CD1c-positive myeloid dendritic cell (primary cell): ENCODE measurements at regions not wholly inside any gene's neighbourhood (a gene's known extent, or its start where the extent isn't known, plus 50 kb on each side); places are given as distances from the start of the nearest gene placed in this dataset.
"Not testable (repeated sequence)": the region's sequence is repeated elsewhere in the genome, so short reads cannot be mapped to it uniquely, and the experiment has no call there.

Experiments
- DNase-seq: peaks from one replicate; pipeline ENCODE4 v3.0.0-alpha.2; 2016; ENCODE audit errors: extremely low spot score

GRCh38 chr5:167104351-167104750, 1187.1 kb upstream of the WWC1 start:
- DNase-seq: no peak

- DNase-seq: no peak
Measured at GRCh38 chr5:167105941-167106340, 1185.5 kb upstream of the WWC1 start.

- no peak for DNase-seq
Measured at GRCh38 chr5:167107684-167108083, 1183.8 kb upstream of the WWC1 start.

GRCh38 chr5:167108266-167108665, 1183.2 kb upstream of the WWC1 start:
- DNase-seq: not testable (repeated sequence)

- DNase-seq: no peak
Measured at GRCh38 chr5:167112556-167112955, 1178.9 kb upstream of the WWC1 start.

- DNase-seq: no peak
Measured at GRCh38 chr5:167122267-167122666, 1169.2 kb upstream of the WWC1 start.

GRCh38 chr5:167123126-167123525, 1168.3 kb upstream of the WWC1 start:
- no peak for DNase-seq

- DNase-seq: no peak
Measured at GRCh38 chr5:167128581-167128980, 1162.9 kb upstream of the WWC1 start.

- DNase-seq: no peak
Measured at GRCh38 chr5:167140548-167141291, 1150.7 kb upstream of the WWC1 start.

- no peak for DNase-seq
Measured at GRCh38 chr5:167143716-167144115, 1147.7 kb upstream of the WWC1 start.

- no peak for DNase-seq
Measured at GRCh38 chr5:167145841-167146240, 1145.6 kb upstream of the WWC1 start.

- no peak for DNase-seq
Measured at GRCh38 chr5:167147879-167148278, 1143.6 kb upstream of the WWC1 start.

- no peak for DNase-seq
Measured at GRCh38 chr5:167150661-167151060, 1140.8 kb upstream of the WWC1 start.

GRCh38 chr5:167152561-167152960, 1138.9 kb upstream of the WWC1 start:
- DNase-seq: no peak

GRCh38 chr5:167155387-167156005, 1135.9 kb upstream of the WWC1 start:
- no peak for DNase-seq

GRCh38 chr5:167156446-167156845, 1135.0 kb upstream of the WWC1 start:
- DNase-seq: no peak

- no peak for DNase-seq
Measured at GRCh38 chr5:167158588-167158987, 1132.9 kb upstream of the WWC1 start.

GRCh38 chr5:167160388-167160787, 1131.1 kb upstream of the WWC1 start:
- DNase-seq: no peak

GRCh38 chr5:167166696-167167095, 1124.7 kb upstream of the WWC1 start:
- no peak for DNase-seq

- DNase-seq: no peak
Measured at GRCh38 chr5:167167191-167167795, 1124.2 kb upstream of the WWC1 start.

- DNase-seq: no peak
Measured at GRCh38 chr5:167168971-167169370, 1122.5 kb upstream of the WWC1 start.

- DNase-seq: no peak
Measured at GRCh38 chr5:167171056-167171455, 1120.4 kb upstream of the WWC1 start.

GRCh38 chr5:167177736-167178135, 1113.7 kb upstream of the WWC1 start:
- DNase-seq: no peak
